Fibroblast of upper back skin (primary cell): ENCODE measurements at regions not wholly inside any gene's neighbourhood (a gene's known extent, or its start where the extent isn't known, plus 50 kb on each side); places are given as distances from the start of the nearest gene placed in this dataset.
"Not testable (repeated sequence)": the region's sequence is repeated elsewhere in the genome, so short reads cannot be mapped to it uniquely, and the experiment has no call there.

Experiments
- DNase-seq: peaks from one replicate; pipeline ENCODE4 v3.0.0-alpha.2; 2013

- DNase-seq = peak; percentile 28
Measured at GRCh38 chr6:155795173-155795796, 339.6 kb upstream of the NOX3 start.

DNA sequence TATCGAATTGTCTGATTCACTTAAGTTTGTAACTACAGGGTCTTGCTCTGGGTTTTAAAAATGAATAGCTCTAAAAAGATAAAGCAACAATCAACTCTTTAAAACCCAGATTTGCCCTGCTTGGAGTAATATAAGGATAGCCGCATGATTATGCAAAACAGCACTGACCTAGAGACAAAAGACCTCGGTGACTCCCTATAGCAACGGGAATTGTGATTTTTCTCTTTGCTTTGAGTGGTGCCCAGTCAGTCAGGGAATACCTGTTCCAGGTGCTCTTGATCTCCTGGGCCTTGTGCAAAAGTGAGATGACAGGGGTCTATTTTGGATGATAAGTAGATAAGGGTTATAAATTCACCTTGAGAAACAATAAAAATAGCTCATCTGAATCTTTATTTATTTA, 336.3 kb upstream of the NOX3 start:
- no peak for DNase-seq

DNA sequence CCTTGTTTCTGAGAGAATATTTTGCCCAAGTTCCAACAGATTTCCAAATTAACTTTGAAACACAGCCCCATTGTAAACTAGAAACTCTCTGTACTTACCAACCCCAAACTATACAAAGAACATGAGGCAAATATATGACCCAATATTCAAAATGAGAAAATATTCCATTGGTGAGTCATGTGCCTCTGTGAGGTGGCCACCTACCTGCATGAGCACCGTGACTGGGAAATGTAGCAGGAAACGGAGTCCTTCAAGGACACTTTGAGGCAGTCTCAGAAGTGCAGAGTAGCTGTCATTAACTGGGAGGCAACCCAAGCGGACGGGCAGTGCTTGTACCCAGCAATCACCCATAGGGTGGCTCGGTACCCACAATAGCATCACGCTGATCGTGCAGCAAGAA, 335.5 kb upstream of the NOX3 start:
- no peak for DNase-seq

- DNase-seq = no peak
Measured at GRCh38 chr6:155787168-155787567, 331.5 kb upstream of the NOX3 start.

GRCh38 chr6:155786528-155786927, 330.9 kb upstream of the NOX3 start:
- no peak for DNase-seq

GRCh38 chr6:155782739-155783459, 327.3 kb upstream of the NOX3 start:
- DNase-seq = peak; percentile 66

DNA sequence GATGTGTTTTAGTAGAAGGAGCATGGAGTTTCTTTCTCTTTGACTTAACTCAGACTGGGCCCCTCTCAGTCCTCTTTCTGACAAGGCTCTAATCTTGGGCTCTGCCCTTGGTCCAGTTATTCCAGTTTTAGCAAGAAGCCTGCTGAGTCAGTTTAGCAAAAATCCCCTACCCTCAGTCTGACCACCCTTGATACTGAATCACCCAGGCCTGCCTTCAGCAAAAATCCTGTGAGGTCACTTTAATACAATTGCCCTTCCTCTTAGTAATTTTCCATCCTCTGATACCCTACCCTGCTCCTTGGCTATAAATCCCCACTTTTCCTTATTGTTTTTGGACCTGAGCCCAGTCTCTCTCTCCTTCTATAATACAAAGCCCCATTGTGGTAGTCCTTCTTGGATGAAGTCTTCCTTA, 326.7 kb upstream of the NOX3 start:
- peak; percentile 93 for DNase-seq

GRCh38 chr6:155779456-155779855, 323.8 kb upstream of the NOX3 start:
- DNase-seq = no peak

DNA sequence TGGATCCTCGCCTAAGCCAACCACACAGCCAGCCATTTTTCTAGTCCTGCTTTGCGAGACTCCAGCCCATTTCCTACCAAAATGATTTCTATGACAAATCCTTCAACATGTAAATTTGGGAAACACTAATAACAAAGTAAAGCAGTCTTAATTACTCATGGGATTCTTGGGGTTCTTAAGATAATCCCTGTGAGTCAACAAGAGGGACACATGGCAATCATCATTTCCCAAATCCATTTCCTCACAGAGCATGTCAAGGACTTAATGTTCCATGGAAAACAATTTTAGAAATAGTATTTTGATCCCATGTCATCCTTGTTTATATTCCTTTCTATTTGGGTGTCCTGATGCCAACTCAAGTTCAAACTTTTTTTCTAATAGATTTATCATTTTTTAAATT, 322.7 kb upstream of the NOX3 start:
- DNase-seq = no peak

- no peak for DNase-seq
Measured at GRCh38 chr6:155771822-155772221, 316.2 kb upstream of the NOX3 start.

GRCh38 chr6:155770856-155771255, 315.2 kb upstream of the NOX3 start:
- no peak for DNase-seq

GRCh38 chr6:155770313-155770712, 314.7 kb upstream of the NOX3 start:
- no peak for DNase-seq

- peak; percentile 76 for DNase-seq
Measured at GRCh38 chr6:155765275-155766194, 309.9 kb upstream of the NOX3 start.

GRCh38 chr6:155762649-155763048, 307.0 kb upstream of the NOX3 start:
- no peak for DNase-seq

DNA sequence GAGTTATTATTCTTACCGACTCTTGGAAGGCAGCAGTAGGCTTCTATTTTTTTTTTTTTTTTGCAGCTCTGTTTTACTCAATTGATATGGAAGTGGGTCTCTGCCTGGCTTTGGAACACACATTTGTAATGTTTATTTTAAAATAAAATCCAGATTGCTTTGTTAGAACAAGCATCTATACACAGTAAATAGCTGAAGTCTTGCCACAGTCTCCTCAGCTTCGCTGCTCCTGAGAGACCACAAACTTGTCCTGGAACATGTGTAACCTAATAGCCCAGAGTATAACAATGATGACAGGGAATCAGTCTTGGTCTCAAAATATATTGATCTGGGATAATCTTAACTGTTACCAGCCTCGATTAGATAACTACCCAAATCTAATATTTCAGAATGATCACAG, 299.8 kb upstream of the NOX3 start:
- DNase-seq = no peak

DNA sequence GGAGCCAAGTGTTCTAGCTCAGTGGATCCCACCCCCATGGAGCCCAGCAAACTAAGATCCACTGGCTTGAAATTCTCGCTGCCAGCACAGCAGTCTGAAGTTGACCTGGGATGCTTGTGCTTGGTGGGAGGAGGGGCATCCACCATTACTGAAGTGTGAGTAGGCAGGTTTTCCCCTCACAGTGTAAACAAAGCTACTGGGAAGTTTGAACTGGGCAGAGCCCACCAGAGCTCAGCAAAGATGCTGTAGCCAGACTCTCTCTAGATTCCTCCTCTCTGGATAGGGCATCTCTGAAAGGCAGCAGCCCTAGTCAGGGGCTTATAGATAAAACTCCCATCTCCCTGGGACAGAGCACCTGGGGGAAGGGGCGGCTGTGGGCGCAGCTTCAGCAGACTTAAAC, 293.1 kb upstream of the NOX3 start:
- DNase-seq = not testable (repeated sequence)

DNA sequence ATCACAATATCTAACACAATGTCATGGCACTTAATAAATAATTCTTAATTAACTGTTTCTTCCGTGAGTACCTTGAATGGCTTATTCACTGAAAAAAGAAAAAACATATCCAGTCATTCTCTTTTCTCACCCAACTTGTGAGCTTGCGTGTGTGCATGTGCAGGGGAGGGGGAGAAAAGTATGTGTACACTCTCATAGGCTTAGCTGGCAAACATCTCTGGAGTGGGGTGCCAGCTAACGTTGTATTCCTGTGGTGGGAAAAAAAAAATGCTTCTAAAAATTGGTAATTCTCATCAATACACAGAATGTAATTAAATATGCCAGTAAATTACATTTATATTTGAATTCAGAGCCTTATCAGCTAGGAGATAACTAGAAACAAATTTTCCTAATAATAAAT, 291.9 kb upstream of the NOX3 start:
- DNase-seq = no peak

DNA sequence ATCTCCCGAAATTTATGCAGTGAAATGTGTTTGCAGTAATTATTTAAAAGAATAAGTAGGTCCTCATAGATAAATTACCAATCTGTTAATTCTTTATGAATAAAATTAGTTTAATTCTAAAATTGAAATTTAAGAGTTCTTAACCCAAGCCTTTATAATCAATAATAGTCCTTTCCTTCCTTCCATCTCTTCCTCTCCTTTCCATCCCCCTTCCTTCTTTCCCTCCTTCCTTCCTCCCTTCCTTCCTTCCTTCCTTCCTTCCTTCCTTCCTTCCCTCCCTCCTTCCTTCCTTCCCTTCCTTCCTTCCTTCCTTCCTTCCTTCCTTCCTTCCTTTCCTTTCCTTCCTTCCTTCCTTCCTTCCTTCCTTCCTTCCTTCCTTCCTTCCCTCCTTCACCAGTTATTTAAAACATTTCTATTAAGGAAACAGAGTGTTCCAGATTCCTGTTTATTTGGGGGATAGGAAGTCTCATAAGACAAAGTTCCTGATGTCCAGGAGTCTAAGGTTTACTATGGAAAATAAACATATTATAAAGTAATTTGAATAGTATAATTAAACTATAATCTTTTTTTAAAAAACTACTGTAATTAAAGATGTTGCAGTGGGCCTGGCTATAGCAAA, 285.3 kb upstream of the NOX3 start:
- no peak for DNase-seq

GRCh38 chr6:155738602-155739105, 283.0 kb upstream of the NOX3 start:
- DNase-seq = no peak

DNA sequence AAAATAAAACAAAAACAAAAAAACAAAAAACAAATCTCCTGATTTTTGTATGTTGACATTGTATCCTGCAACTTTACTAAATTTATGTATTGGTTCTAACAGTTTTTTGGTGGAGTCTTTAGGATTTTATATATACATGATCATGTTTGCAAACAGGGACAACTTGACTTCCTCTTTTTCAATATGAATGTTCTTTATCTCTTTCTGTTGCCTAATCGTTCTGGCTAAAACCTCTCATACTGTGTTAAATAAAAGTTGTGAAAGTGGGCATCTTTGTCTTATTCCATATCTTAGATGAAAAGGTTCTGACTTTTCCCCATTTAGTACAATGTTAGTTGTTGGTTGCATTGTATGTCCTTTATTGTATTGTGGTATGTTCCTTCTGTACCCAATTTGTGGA, 261.7 kb upstream of the NOX3 start:
- no peak for DNase-seq

- DNase-seq = no peak
Measured at GRCh38 chr6:155710704-155711103, 255.1 kb upstream of the NOX3 start.

DNA sequence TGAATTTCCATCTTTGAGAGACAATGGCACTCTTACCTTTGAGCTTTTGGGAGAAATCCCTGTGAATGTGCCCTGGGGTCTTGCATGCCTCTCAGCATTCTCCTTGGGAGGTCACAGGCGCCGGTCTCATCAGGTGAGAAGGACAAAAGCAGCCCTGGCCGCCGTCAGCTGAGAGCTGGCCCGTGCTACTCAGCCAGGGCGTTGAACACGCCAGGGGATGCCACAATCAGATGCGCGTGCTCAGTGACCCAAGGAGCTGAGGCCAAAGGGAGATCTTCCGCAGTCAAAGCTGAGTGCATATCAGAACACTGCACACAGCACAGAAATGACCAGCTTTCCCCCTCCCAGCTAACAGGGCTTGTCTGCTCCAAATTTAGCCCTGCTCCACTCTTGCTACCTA, 253.6 kb upstream of the NOX3 start:
- DNase-seq = no peak

- DNase-seq = no peak
Measured at GRCh38 chr6:155708100-155708499, 252.5 kb upstream of the NOX3 start.
